SK-N-SH (cell line): ENCODE measurements at regions not wholly inside any gene's neighbourhood (a gene's known extent, or its start where the extent isn't known, plus 50 kb on each side); places are given as distances from the start of the nearest gene placed in this dataset.
A peak's percentile ranks its signal among the peaks of the same experiment; 100 is the strongest.

Experiments
- CTCF ChIA-PET: fragments of 300-600, 350-600 bp; formaldehyde crosslinking; extraction: SDS; loops from one replicate; lab custom pipeline; 2021; lab: Yijun Ruan, JAX
- POLR2A ChIA-PET: fragments of 350-600 bp; sonication (Branson Sonifier 250); formaldehyde crosslinking; extraction: SDS; loops from one replicate; lab custom pipeline; 2020; ENCODE audit warnings: antibody characterized with exemption, inconsistent platforms; lab: Yijun Ruan, JAX
- DNase-seq: peaks from one replicate; pipeline ENCODE4 v3.0.0; 2012
- H2AFZ ChIP-seq: fragments of 200-600 bp; sonication (generic); 2 replicates; pipeline ENCODE4 v1.8.1; 2016; ENCODE audit warnings: antibody characterized with exemption, mild to moderate bottlenecking, low read depth
- H3F3A ChIP-seq: fragments of 200-600 bp; sonication (generic); replicated peaks from 2 replicates; pipeline ENCODE3; 2016; ENCODE audit warnings: antibody characterized with exemption, mild to moderate bottlenecking; ENCODE audit not compliant: insufficient read depth
- H3K27ac ChIP-seq, 2 experiments: fragments of 200-500 bp in 1 of 2; fragments of 200-600 bp in 1 of 2; sonication (Bioruptor generic) in 1 of 2; sonication (generic), shearing (Covaris generic) in 1 of 2; 2 replicates each; pipeline versions ENCODE4 v1.5.1 to v1.6.1; 2014 to 2016; ENCODE audit warnings: low read depth in 2 of 2, inconsistent platforms in 1 of 2, low read length in 1 of 2, mild to moderate bottlenecking in 1 of 2, mixed read lengths in 1 of 2
- H3K27me3 ChIP-seq: fragments of 200-600 bp; sonication (generic), shearing (Covaris generic); 2 replicates; pipeline ENCODE4 v1.6.1; 2016; ENCODE audit warnings: mixed run types; ENCODE audit not compliant: insufficient read depth
- H3K36me3 ChIP-seq, 2 experiments: fragments of 200-500 bp in 1 of 2; fragments of 200-600 bp in 1 of 2; sonication (Bioruptor generic) in 1 of 2; sonication (generic) in 1 of 2; replicated peaks in 1 of 2; 2 replicates each; pipeline versions ENCODE3 to v1.5.1; 2014 to 2016; ENCODE audit warnings: low read length in 1 of 2, mild to moderate bottlenecking in 1 of 2; ENCODE audit not compliant: insufficient read depth in 2 of 2, control insufficient read depth in 1 of 2
- H3K4me1 ChIP-seq, 2 experiments: fragments of 200-500 bp in 1 of 2; fragments of 200-600 bp in 1 of 2; sonication (Bioruptor generic) in 1 of 2; sonication (generic), shearing (Covaris generic) in 1 of 2; 2 replicates each; pipeline versions ENCODE4 v1.5.1 to v1.6.1; 2014 to 2016; ENCODE audit warnings: low read depth in 1 of 2, low read length in 1 of 2, mixed run types in 1 of 2; ENCODE audit not compliant: insufficient read depth in 2 of 2, control insufficient read depth in 1 of 2
- H3K4me2 ChIP-seq: fragments of 200-600 bp; sonication (generic), shearing (Covaris generic); 2 replicates; pipeline ENCODE4 v1.6.1; 2017; ENCODE audit warnings: mixed run types
- H3K4me3 ChIP-seq, 2 experiments: fragments of 200-500 bp in 1 of 2; fragments of 200-600 bp in 1 of 2; sonication (Bioruptor generic) in 1 of 2; sonication (generic), shearing (Covaris generic) in 1 of 2; 2 replicates each; pipeline versions ENCODE4 v1.5.1 to v1.8.1; 2014 to 2016; ENCODE audit warnings: low read depth in 2 of 2, inconsistent platforms in 1 of 2, low read length in 1 of 2, mild to moderate bottlenecking in 1 of 2, mixed read lengths in 1 of 2, moderate library complexity in 1 of 2
- H3K79me2 ChIP-seq: fragments of 200-600 bp; sonication (generic); 2 replicates; pipeline ENCODE4 v1.8.1; 2017; ENCODE audit warnings: mild to moderate bottlenecking; ENCODE audit not compliant: insufficient read depth
- H3K9ac ChIP-seq: fragments of 200-600 bp; sonication (generic); 2 replicates; pipeline ENCODE4 v1.6.1; 2017; ENCODE audit warnings: mixed run types
- H3K9me2 ChIP-seq: fragments of 200-600 bp; sonication (generic); 2 replicates; pipeline ENCODE4 v1.6.1; 2017; ENCODE audit warnings: mixed run types
- H3K9me3 ChIP-seq: fragments of 200-600 bp; sonication (generic); 2 replicates; pipeline ENCODE4 v1.6.1; 2017; ENCODE audit warnings: mixed run types, mild to moderate bottlenecking, moderate library complexity
- H4K20me1 ChIP-seq: fragments of 200-600 bp; sonication (generic); 2 replicates; pipeline ENCODE4 v1.6.1; 2017; ENCODE audit warnings: mild to moderate bottlenecking, mixed run types; ENCODE audit not compliant: insufficient read depth
- CHD2 ChIP-seq: fragments of 150-350 bp; IDR thresholded peaks from 2 replicates; pipeline ENCODE4 v1.6.1; 2018; ENCODE audit warnings: low read length; ENCODE audit not compliant: partially characterized antibody
- CTCF ChIP-seq: fragments of 200-600 bp; sonication (generic); IDR thresholded peaks from 2 replicates; pipeline ENCODE4 v1.6.1; 2017; ENCODE audit warnings: antibody characterized with exemption, mild to moderate bottlenecking, moderate library complexity
- ELF1 ChIP-seq: IDR thresholded peaks from 2 replicates; pipeline ENCODE4 v1.4.0; 2012
- EZH2phosphoT487 ChIP-seq: fragments of 200-600 bp; sonication (generic); IDR thresholded peaks from 2 replicates; pipeline ENCODE4 v1.6.1; 2017; ENCODE audit warnings: low read depth, mixed run types, mild to moderate bottlenecking, antibody characterized with exemption, moderate library complexity, borderline replicate concordance
- FOSL2 ChIP-seq: IDR thresholded peaks from 2 replicates; pipeline ENCODE4 v1.4.0; 2012; ENCODE audit warnings: low read depth, mild to moderate bottlenecking, moderate library complexity, borderline replicate concordance
- FOXJ3 ChIP-seq: sonication (generic); formaldehyde crosslinking; IDR thresholded peaks from 2 replicates; pipeline ENCODE4 v1.5.1; 2020; ENCODE audit warnings: mild to moderate bottlenecking, missing genetic modification reagents
- GABPA ChIP-seq: IDR thresholded peaks from 2 replicates; pipeline ENCODE4 v1.4.0; 2012; ENCODE audit warnings: low read depth, mild to moderate bottlenecking
- GATA2 ChIP-seq: sonication (generic); formaldehyde crosslinking; IDR thresholded peaks from 2 replicates; pipeline ENCODE4 v1.5.0; 2020; ENCODE audit warnings: mild to moderate bottlenecking, missing genetic modification reagents
- IRF3 ChIP-seq: fragments of 150-350 bp; IDR thresholded peaks from 2 replicates; pipeline ENCODE4 v1.6.1; 2016; ENCODE audit warnings: mild to moderate bottlenecking, low read depth, low read length
- JUND ChIP-seq: IDR thresholded peaks from 2 replicates; pipeline ENCODE4 v1.4.0; 2012
- MXI1 ChIP-seq: IDR thresholded peaks from 2 replicates; pipeline ENCODE4 v1.6.1; 2012; ENCODE audit warnings: mild to moderate bottlenecking, low read depth, low read length, improper control_type of control experiment
- NRF1 ChIP-seq: IDR thresholded peaks from 2 replicates; pipeline ENCODE4 v1.6.1; 2012; ENCODE audit warnings: low read depth, mild to moderate bottlenecking, low read length
- PBX3 ChIP-seq: IDR thresholded peaks from 2 replicates; pipeline ENCODE4; 2012
- POLR2AphosphoS5 ChIP-seq: IDR thresholded peaks from 2 replicates; pipeline ENCODE4 v1.6.1; 2012; ENCODE audit warnings: low read depth, low read length
- RAD21 ChIP-seq: IDR thresholded peaks from 2 replicates; pipeline ENCODE4 v1.6.1; 2012; ENCODE audit warnings: mild to moderate bottlenecking, low read length
- RCOR1 ChIP-seq: fragments of 150-350 bp; IDR thresholded peaks from 2 replicates; pipeline ENCODE4 v1.6.1; 2017; ENCODE audit warnings: antibody characterized with exemption, low read length
- REST ChIP-seq: IDR thresholded peaks from 2 replicates; pipeline ENCODE4 v1.6.1; 2012; ENCODE audit warnings: mild to moderate bottlenecking, low read depth, low read length, moderate library complexity
- RXRA ChIP-seq: IDR thresholded peaks from 2 replicates; pipeline ENCODE4 v1.4.0; 2012; ENCODE audit warnings: low read depth, mild to moderate bottlenecking, borderline replicate concordance
- SIN3A ChIP-seq: IDR thresholded peaks from 2 replicates; pipeline ENCODE4 v1.6.1; 2012; ENCODE audit warnings: low read depth, mild to moderate bottlenecking, low read length, moderate library complexity, borderline replicate concordance
- SMC3 ChIP-seq: IDR thresholded peaks from 2 replicates; pipeline ENCODE4 v1.6.1; 2012; ENCODE audit warnings: low read depth, low read length, improper control_type of control experiment
- TEAD4 ChIP-seq: IDR thresholded peaks from 2 replicates; pipeline ENCODE4 v1.4.0; 2012; ENCODE audit warnings: mild to moderate bottlenecking, borderline replicate concordance; ENCODE audit not compliant: insufficient read depth
- USF2 ChIP-seq: fragments of 150-350 bp; IDR thresholded peaks from 2 replicates; pipeline ENCODE4 v1.6.1; 2017; ENCODE audit warnings: antibody characterized with exemption, low read length, low read depth, borderline replicate concordance
- WGBS: methylation state at CpG from one replicate; pipeline ENCODE4 v1.1.6; 2017; ENCODE audit warnings: low lambda C conversion rate; 5-methylcytosine and 5-hydroxymethylcytosine counted together

GRCh38 chr1:36553591-36554322 lies 71.0 kb upstream of the CSF3R start:
- H3K79me2 ChIP-seq, result no peaks in the 10 kb centered on the region
- no peaks in the 10 kb centered on the region for H3K4me1 ChIP-seq
- H4K20me1 ChIP-seq, result no peaks in the 10 kb centered on the region
- POLR2A ChIA-PET, result no interaction called here
- no peaks in the 10 kb centered on the region for H3K9me2 ChIP-seq
- peak; percentile 83 for DNase-seq
- no peak overlapping the region for H3K4me2 ChIP-seq
- H3K9ac ChIP-seq, result no peak overlapping the region
- H3K27me3 ChIP-seq, result no peaks in the 10 kb centered on the region
- TF ChIP-seq IRF3 (no peak), RCOR1 (no peak), NRF1 (no peak), RXRA (no peak), CHD2 (peak; percentile 17), TEAD4 (no peak), POLR2AphosphoS5 (no peak), GABPA (no peak), RAD21 (peak; percentile 86), MXI1 (no peak), USF2 (no peak), GATA2 (CRISPR knock-in tag) (no peak), PBX3 (no peak), JUND (no peak), ELF1 (no peak), FOSL2 (no peak), FOXJ3 (CRISPR knock-in tag) (no peak), SMC3 (peak; percentile 60; the same call in 1 of the 2 replicates), SIN3A (no peak), EZH2phosphoT487 (no peak), REST (no peak), CTCF (peak; percentile 73)
- TF ChIP-seq, all 33 proteins: peak for 4
- H3K4me3 ChIP-seq, result peak overlapping the region in 1 of 2 experiments; percentile 20; a peak in 1 of 4 replicates
- WGBS, result 20% methylated on average over 14 of the region's 20 CpGs
- H3F3A ChIP-seq, result no peaks in the 10 kb centered on the region
- CTCF ChIA-PET, result interaction anchor here (0.5 to 5.0 kb wide), 35 partner anchors 10 to 933 kb away, joined by 3 to 52 read pairs (median 4); no protein-coding TSS in a partner anchor
- H2AFZ ChIP-seq, result no peak overlapping the region
- H3K9me3 ChIP-seq, result no peaks in the 10 kb centered on the region
- H3K27ac ChIP-seq, result no peak overlapping the region
- H3K36me3 ChIP-seq, result no peaks in the 10 kb centered on the region
